Parathyroid adenoma (tissue), 2 donors: ENCODE measurements at regions not wholly inside any gene's neighbourhood (a gene's known extent, or its start where the extent isn't known, plus 50 kb on each side); places are given as distances from the start of the nearest gene placed in this dataset.

Experiments
- H2AFZ ChIP-seq: fragments of 300-600 bp; sonication (generic); one replicate; pipeline ENCODE4 v1.7.0; 2017; ENCODE audit warnings: antibody characterized with exemption, mild to moderate bottlenecking
- H3K27ac ChIP-seq: fragments of 300-600 bp; sonication (generic); one replicate; pipeline ENCODE4 v1.7.0; 2017
- H3K27me3 ChIP-seq: fragments of 300-600 bp; sonication (generic); one replicate; pipeline ENCODE4 v1.7.0; 2017; ENCODE audit warnings: low read length; ENCODE audit not compliant: control insufficient read depth, insufficient read depth
- H3K36me3 ChIP-seq: fragments of 300-600 bp; sonication (generic); one replicate; pipeline ENCODE4 v1.7.0; 2017; ENCODE audit warnings: low read length; ENCODE audit not compliant: control insufficient read depth, insufficient read depth
- H3K4me1 ChIP-seq: fragments of 300-600 bp; sonication (generic); one replicate; pipeline ENCODE4 v1.7.0; 2017; ENCODE audit warnings: control low read depth
- H3K4me2 ChIP-seq: fragments of 300-600 bp; sonication (generic); one replicate; pipeline ENCODE4 v1.7.0; 2017; ENCODE audit warnings: low read length
- H3K4me3 ChIP-seq: fragments of 300-600 bp; sonication (generic); one replicate; pipeline ENCODE4 v1.7.0; 2017; ENCODE audit warnings: low read depth, low read length
- H3K79me2 ChIP-seq: fragments of 300-600 bp; sonication (generic); one replicate; pipeline ENCODE4 v1.7.0; 2017; ENCODE audit warnings: control low read depth
- H3K9ac ChIP-seq: fragments of 300-600 bp; sonication (generic); one replicate; pipeline ENCODE4 v1.7.0; 2017; ENCODE audit warnings: mild to moderate bottlenecking
- H3K9me3 ChIP-seq: fragments of 300-600 bp; sonication (generic); one replicate; pipeline ENCODE4 v1.7.0; 2017; ENCODE audit warnings: low read length; ENCODE audit not compliant: control insufficient read depth
- TF ChIP-seq, protein P1 (sequence below): fragments of 300-600 bp; sonication (generic); IDR thresholded peaks from one replicate; pipeline ENCODE4 v1.7.0; 2017; ENCODE audit warnings: antibody characterized with exemption, mild to moderate bottlenecking
- donor health status: primary hyperparathyroidism.

DNA sequence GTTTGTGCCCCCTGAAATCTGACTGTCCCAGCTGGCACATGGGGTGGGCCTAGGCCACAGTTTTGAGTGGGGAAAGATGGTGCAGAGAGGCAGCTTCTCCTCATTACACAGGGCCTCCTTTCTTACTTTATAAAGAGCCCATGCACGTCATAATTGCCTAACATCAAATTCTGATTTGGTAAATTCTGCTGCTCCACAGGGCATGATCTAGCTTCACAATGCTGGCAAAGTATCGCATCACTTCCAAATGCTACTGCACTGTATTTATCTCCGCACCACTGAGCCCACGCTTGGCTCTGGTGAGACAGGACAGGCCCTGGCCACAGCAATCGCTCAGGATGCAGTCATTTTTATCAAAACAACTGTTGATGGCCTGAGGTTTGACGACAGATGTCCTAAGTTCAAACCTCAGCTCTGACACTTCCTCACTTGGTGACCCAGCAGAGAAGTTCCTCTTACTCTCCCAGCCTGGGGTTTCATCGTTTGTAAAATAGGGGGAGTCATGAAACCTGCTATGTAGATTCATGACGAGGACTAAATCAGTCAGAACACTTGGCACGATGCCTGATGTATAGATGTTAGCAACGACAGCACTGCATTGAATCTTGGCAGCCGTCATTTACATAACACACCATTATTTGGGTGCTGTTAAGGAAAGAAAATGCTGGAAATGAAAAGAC, 187.9 kb downstream of the TTLL2 start:
- TF ChIP-seq, protein P1, sequence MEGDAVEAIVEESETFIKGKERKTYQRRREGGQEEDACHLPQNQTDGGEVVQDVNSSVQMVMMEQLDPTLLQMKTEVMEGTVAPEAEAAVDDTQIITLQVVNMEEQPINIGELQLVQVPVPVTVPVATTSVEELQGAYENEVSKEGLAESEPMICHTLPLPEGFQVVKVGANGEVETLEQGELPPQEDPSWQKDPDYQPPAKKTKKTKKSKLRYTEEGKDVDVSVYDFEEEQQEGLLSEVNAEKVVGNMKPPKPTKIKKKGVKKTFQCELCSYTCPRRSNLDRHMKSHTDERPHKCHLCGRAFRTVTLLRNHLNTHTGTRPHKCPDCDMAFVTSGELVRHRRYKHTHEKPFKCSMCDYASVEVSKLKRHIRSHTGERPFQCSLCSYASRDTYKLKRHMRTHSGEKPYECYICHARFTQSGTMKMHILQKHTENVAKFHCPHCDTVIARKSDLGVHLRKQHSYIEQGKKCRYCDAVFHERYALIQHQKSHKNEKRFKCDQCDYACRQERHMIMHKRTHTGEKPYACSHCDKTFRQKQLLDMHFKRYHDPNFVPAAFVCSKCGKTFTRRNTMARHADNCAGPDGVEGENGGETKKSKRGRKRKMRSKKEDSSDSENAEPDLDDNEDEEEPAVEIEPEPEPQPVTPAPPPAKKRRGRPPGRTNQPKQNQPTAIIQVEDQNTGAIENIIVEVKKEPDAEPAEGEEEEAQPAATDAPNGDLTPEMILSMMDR = no peak

DNA sequence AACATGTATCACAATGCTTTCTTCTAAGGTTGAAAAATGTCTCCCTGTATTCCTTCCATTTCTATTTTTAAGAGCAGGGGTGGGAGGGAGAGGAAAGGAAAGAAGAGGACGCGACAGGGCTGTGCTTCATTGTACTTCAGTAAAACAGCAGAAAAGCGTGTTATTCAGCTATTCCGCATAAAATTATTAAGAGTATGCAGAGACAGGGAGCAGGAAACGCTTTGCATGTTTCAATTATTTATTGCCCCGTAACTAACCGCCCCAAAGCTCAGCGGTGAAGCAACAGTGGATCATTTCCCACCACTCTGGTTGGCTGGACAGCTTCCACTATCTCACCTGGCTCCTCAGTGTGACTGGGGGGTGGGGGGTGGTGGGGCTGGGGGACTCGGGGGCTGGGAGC, 188.9 kb downstream of the TTLL2 start:
- Histone ChIP-seq H3K4me3 (no peak overlapping the region), H3K27ac (no peak overlapping the region), H3K9me3 (no peaks in the 10 kb centered on the region), H2AFZ (no peak overlapping the region), H3K4me1 (no peaks in the 10 kb centered on the region), H3K79me2 (no peaks in the 10 kb centered on the region), H3K9ac (no peak overlapping the region), H3K36me3 (no peaks in the 10 kb centered on the region), H3K27me3 (no peaks in the 10 kb centered on the region), H3K4me2 (no peak overlapping the region)
- TF ChIP-seq, protein P1 = no peak

More for the DNA sequence above, 187.9 kb downstream of the TTLL2 start:
- Histone ChIP-seq H3K36me3 (no peaks in the 10 kb centered on the region), H3K27me3 (no peaks in the 10 kb centered on the region), H3K27ac (no peak overlapping the region), H3K79me2 (no peaks in the 10 kb centered on the region), H2AFZ (no peak overlapping the region), H3K4me1 (no peaks in the 10 kb centered on the region), H3K9ac (no peak overlapping the region), H3K4me2 (no peak overlapping the region), H3K9me3 (no peaks in the 10 kb centered on the region), H3K4me3 (no peak overlapping the region)

DNA sequence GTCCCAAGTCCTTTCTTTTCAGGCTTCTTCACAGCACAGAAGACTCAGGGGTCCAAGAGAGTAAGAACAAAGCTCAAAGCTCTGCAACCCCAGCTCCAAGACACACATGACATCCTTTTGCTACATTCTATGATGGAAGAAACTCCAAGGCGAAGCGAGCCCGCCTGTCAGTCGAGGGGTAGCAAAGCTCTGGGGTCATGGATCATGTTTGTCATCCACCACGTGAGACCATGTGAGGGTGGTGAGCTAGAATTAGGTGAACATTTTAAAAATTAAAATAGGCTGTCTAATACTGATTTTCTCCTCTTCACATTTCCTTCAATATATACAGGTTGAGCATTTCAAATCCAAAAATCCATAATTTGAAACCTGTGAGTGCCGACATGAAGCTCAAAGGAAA, 189.6 kb downstream of the TTLL2 start:
- TF ChIP-seq, protein P1 = no peak
- Histone ChIP-seq H3K36me3 (no peaks in the 10 kb centered on the region), H3K9ac (no peak overlapping the region), H3K27ac (no peak overlapping the region), H3K4me1 (no peaks in the 10 kb centered on the region), H3K4me2 (no peak overlapping the region), H3K79me2 (no peaks in the 10 kb centered on the region), H3K9me3 (no peaks in the 10 kb centered on the region), H3K4me3 (no peak overlapping the region), H2AFZ (no peak overlapping the region), H3K27me3 (no peaks in the 10 kb centered on the region)

DNA sequence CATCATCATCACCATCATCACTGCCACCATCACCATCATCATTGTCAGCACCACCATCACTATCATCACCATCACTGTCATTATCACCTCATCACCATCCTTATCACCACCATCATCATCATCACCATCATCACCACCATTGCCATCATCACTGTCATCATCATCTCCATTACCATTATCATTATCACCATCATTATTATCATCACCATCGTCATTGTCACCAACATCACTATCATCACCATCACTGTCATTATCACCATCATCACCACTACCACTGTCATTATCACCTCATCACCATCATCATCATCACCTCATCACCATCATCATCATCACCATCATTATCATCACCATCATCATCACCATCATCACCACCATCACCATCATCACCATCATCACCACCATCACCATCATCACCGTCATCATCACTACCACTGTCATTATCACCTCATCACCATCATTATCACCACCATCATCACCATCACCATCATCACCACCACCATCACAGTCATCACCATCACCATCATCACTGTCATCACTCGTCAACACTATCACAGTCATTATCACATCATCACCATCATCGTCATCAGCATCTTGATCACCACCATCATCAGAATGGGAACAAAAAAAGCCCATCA, 191.1 kb downstream of the TTLL2 start:
- no peaks in the 10 kb centered on the region for H3K4me1 ChIP-seq
- no peak overlapping the region for H3K27ac ChIP-seq
- no peaks in the 10 kb centered on the region for H3K27me3 ChIP-seq

More for the DNA sequence above, 191.1 kb downstream of the TTLL2 start:
- H3K4me3 ChIP-seq = no peak overlapping the region
- TF ChIP-seq, protein P1 = no peak
- no peaks in the 10 kb centered on the region for H3K79me2 ChIP-seq
- H3K9ac ChIP-seq = no peak overlapping the region
- H3K4me2 ChIP-seq = no peak overlapping the region
- H2AFZ ChIP-seq = no peak overlapping the region
- no peaks in the 10 kb centered on the region for H3K9me3 ChIP-seq
- no peaks in the 10 kb centered on the region for H3K36me3 ChIP-seq
